Activated CD4-positive, alpha-beta memory T cell treated with anti-CD3 and anti-CD28 coated beads, Interleukin-2, amount 10 ng/mL, durations not matched to agents 7 days and 5 days (primary cell): ENCODE measurements at regions not wholly inside any gene's neighbourhood (a gene's known extent, or its start where the extent isn't known, plus 50 kb on each side); places are given as distances from the start of the nearest gene placed in this dataset.
"Not testable (repeated sequence)": the region's sequence is repeated elsewhere in the genome, so short reads cannot be mapped to it uniquely, and the experiment has no call there.

ENCODE experiments used
- CTCF ChIA-PET: fragments of 350-600 bp; sonication (Branson Sonifier 250); formaldehyde crosslinking; loops from one replicate; lab custom pipeline; 2021; ENCODE audit warnings: antibody characterized with exemption, inconsistent platforms; lab: Charles Lee
- POLR2A ChIA-PET: fragments of 350-600 bp; sonication (Branson Sonifier 250); formaldehyde crosslinking; loops from one replicate; lab custom pipeline; 2021; ENCODE audit warnings: antibody characterized with exemption; lab: Charles Lee
- DNase-seq: peaks from one replicate; pipeline ENCODE4 v3.0.0-alpha.2; 2020
- H3K27ac Mint-ChIP-seq: one replicate; pipeline ENCODE4 v1.8.0; 2021; ENCODE audit warnings: mild to moderate bottlenecking, mixed read lengths
- H3K27me3 Mint-ChIP-seq: one replicate; pipeline ENCODE4 v1.8.0; 2021; ENCODE audit warnings: mixed read lengths
- H3K36me3 Mint-ChIP-seq: one replicate; pipeline ENCODE4 v1.8.0; 2021; ENCODE audit warnings: low read depth, mixed read lengths
- H3K4me1 Mint-ChIP-seq: one replicate; pipeline ENCODE4 v1.8.0; 2021; ENCODE audit warnings: mixed read lengths
- H3K4me3 Mint-ChIP-seq: one replicate; pipeline ENCODE4 v1.8.0; 2021; ENCODE audit warnings: mild to moderate bottlenecking, mixed read lengths
- H3K9me3 Mint-ChIP-seq: one replicate; pipeline ENCODE4 v1.8.0; 2021; ENCODE audit warnings: mixed read lengths

DNA sequence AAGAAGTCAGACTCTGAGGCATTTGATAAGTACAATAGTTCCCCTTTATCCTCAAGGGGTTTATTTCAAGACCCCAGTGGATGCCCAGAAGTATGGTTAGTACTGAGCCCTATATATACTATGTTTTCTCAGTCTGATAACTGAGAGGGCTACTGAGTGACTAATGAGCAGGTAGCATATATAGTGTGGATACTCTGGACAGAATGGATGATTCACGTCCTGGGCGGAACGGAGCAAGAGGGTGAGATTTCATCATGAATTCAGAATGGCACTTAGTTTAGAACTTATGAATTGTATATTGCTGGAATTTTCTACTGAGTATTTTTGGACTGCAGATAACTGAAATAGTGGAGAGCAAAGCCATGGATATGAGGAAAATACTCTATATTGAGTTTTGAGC, 457.6 kb downstream of the PLK2 start:
- H3K4me3 Mint-ChIP-seq = no peak overlapping the region
- no peak for DNase-seq
- H3K4me1 Mint-ChIP-seq = no peaks in the 10 kb centered on the region
- H3K9me3 Mint-ChIP-seq = no peaks in the 10 kb centered on the region
- H3K27ac Mint-ChIP-seq = no peak overlapping the region
- CTCF ChIA-PET = no interaction called here
- POLR2A ChIA-PET = no interaction called here
- no peaks in the 10 kb centered on the region for H3K27me3 Mint-ChIP-seq
- H3K36me3 Mint-ChIP-seq = no peaks in the 10 kb centered on the region

DNA sequence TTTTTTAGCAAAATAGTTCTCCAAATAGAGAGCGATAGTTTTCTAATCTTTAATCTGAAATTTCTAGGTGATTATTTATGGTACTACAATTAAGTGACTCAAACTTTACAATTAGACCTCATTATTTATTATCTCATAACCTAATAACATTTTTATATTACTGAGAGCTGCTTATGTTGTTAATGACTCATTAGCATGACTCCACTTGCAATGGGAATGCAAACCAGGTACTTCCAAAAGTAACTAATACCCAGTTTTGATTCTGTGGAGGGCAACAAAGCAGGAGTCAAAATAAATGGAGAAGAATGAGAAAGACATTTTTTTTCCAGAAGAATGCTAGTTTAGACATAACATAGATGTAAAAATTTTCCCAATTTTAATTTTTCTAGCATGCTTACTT, 466.0 kb downstream of the PLK2 start:
- ChIA-PET POLR2A (no interaction called here), CTCF (no interaction called here)
- Mint-ChIP-seq H3K27ac (no peak overlapping the region), H3K4me3 (no peak overlapping the region), H3K9me3 (no peaks in the 10 kb centered on the region), H3K36me3 (no peaks in the 10 kb centered on the region), H3K27me3 (no peaks in the 10 kb centered on the region), H3K4me1 (no peaks in the 10 kb centered on the region)
- no peak for DNase-seq

DNA sequence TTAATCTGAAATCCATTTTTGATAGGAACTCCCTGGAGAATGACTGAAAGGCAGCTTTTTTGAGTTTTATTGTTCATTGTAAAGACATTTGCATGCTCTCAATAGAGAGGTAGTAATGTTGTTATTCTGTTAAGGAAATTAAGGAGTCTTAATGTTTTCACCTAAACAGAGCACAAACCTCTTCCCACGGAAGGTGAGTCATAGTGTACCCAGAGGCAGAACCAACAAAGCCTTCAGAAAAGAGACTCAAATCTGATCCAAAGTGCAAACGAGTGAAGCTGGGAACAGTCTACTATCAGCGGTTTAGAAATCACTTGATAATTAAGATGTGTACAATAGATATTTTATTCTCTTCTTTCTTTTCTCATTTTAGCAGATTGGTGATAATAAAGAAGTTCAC, 470.5 kb downstream of the PLK2 start:
- ChIA-PET POLR2A (no interaction called here), CTCF (no interaction called here)
- Mint-ChIP-seq H3K27me3 (no peaks in the 10 kb centered on the region), H3K27ac (no peak overlapping the region), H3K36me3 (no peaks in the 10 kb centered on the region), H3K4me3 (no peak overlapping the region), H3K9me3 (no peaks in the 10 kb centered on the region), H3K4me1 (no peaks in the 10 kb centered on the region)
- DNase-seq = no peak

DNA sequence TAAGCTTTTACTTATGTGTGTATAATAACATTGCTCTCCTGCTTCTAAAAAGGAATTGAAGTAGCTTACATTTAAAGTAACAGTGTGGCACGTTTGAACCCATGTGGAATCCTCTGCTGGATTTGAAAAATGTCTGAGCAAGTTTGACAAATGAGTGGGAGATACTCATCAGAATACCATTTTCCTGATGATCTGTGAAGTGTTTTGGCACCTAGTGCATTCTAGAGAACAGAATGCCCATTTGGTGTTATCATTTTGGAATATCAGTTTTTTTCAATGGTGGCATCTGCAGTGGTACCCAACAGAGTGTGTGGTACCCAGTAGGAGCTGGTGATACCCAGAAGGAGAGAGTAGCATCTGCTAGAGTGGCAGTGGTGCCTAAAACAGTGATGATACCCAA, 471.1 kb downstream of the PLK2 start:
- Mint-ChIP-seq H3K9me3 (no peaks in the 10 kb centered on the region), H3K36me3 (no peaks in the 10 kb centered on the region), H3K4me3 (no peak overlapping the region), H3K4me1 (no peaks in the 10 kb centered on the region), H3K27ac (no peak overlapping the region), H3K27me3 (no peaks in the 10 kb centered on the region)
- ChIA-PET CTCF (no interaction called here), POLR2A (no interaction called here)
- no peak for DNase-seq

DNA sequence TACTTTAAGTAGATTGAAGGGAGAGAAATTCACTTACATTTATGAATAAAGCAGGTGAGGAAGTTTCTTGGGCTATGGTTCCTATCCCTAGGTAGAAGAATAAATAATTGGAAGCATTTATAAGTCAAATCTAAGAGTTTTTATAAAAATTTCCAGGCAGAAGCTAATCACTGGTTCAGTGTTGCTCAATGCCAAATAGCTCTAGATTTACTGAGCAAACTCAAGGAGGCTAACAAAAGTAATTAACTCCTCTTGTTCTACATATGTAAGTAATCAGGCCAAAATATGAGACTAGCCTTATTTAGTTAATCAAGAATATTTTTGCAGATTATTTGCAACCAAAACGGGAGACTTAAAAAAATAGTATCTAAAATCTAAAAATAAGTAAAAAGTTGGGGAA, 472.3 kb downstream of the PLK2 start:
- no peak for DNase-seq
- H3K9me3 Mint-ChIP-seq = no peaks in the 10 kb centered on the region
- ChIA-PET CTCF (no interaction called here), POLR2A (no interaction called here)
- no peaks in the 10 kb centered on the region for H3K27me3 Mint-ChIP-seq
- no peaks in the 10 kb centered on the region for H3K36me3 Mint-ChIP-seq
- H3K4me3 Mint-ChIP-seq = no peak overlapping the region
- H3K4me1 Mint-ChIP-seq = no peaks in the 10 kb centered on the region
- H3K27ac Mint-ChIP-seq = no peak overlapping the region

DNA sequence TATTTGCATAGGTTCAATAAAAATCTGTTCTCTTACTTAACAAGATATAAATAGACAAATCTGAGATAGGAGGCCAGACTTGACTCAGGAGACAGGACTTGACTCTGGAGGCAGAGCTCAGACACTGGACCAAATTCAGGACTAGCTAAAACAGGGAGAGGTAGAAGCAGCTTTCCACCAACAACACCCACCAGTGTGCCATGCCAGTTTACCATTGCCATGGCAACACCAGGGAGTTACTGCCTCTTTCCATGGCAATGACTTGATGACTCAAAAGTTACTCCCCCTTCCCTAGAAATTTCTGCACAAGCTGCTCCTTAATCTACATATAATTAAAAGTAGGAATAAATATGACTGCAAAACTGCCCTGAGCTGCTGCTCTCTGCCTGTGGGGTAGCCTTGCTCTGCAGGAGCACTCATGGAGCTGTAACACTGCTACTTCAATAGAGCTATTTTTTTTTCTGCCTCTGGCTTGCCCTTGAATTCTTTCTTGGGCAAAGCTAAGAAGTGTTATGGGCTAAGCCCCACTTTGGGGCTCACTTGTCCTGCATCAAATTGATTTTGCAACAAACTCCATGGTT, 473.0 kb downstream of the PLK2 start:
- Mint-ChIP-seq H3K4me3 (no peak overlapping the region), H3K9me3 (no peaks in the 10 kb centered on the region), H3K4me1 (no peaks in the 10 kb centered on the region), H3K36me3 (no peaks in the 10 kb centered on the region), H3K27ac (no peak overlapping the region), H3K27me3 (no peaks in the 10 kb centered on the region)
- no peak for DNase-seq
- ChIA-PET POLR2A (no interaction called here), CTCF (no interaction called here)

DNA sequence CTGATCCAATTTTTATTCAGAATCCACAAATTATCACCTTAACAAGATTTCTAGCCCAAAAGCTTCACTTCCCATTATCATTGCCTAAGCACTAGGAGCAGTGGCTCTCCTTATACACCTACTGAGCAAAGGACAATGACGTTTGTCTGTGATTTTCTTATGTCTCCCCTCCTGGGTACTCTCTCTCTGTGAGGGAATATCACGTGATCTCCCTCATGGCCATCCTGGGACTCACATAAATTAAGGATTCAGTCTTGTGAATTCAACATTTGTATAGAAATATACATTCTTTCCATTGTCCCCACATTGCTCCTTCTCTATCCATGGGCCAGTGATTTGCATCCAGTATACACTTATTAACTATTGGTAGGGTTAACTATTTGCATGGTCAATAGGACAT, 476.5 kb downstream of the PLK2 start:
- H3K4me1 Mint-ChIP-seq = no peaks in the 10 kb centered on the region
- H3K9me3 Mint-ChIP-seq = no peaks in the 10 kb centered on the region
- no peaks in the 10 kb centered on the region for H3K36me3 Mint-ChIP-seq
- no peaks in the 10 kb centered on the region for H3K27me3 Mint-ChIP-seq
- no peak overlapping the region for H3K4me3 Mint-ChIP-seq
- no peak for DNase-seq
- POLR2A ChIA-PET = no interaction called here
- no peak overlapping the region for H3K27ac Mint-ChIP-seq
- CTCF ChIA-PET = no interaction called here

DNA sequence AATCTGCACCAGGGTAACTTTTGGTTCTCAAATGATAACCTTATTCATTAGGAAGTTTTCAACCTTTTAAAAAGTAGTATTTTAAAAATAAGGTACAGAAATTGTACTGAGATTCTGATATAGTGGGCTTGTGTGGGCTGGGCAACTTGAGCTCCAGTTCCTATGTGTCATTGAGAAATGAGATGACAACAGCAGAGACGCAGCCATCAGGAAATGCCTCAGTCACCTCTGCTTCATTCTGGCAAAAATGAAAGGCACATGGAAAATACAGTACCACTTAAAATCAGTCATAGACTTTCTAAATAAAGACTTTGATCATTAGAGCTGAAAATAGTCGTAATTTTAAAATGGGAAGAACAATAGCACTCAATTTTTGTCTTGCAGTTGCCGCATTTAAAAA, 480.2 kb downstream of the PLK2 start:
- POLR2A ChIA-PET = no interaction called here
- no peak for DNase-seq
- no peaks in the 10 kb centered on the region for H3K36me3 Mint-ChIP-seq
- H3K9me3 Mint-ChIP-seq = no peaks in the 10 kb centered on the region
- H3K27me3 Mint-ChIP-seq = no peaks in the 10 kb centered on the region
- no peaks in the 10 kb centered on the region for H3K4me1 Mint-ChIP-seq
- CTCF ChIA-PET = no interaction called here
- no peak overlapping the region for H3K27ac Mint-ChIP-seq
- no peak overlapping the region for H3K4me3 Mint-ChIP-seq

DNA sequence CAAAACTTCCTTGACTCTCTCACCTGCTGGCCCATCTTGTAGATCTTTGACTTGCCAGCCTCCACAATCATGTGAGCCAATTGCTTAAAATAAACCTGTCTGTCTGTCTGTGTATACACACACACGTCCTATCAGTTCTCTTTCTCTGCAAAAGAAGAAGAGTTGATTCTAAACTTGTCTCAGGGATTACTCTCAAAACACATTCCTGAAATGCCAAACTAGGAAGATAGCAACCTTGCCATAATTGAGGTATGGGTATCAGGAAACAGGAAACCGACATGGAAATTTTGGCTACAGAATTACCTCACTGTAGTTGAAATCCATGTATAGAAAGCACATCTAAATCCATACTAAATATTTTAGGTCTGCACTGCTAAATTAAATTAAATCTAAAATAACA, 483.4 kb downstream of the PLK2 start:
- Mint-ChIP-seq H3K36me3 (no peaks in the 10 kb centered on the region), H3K4me3 (no peak overlapping the region), H3K27me3 (no peaks in the 10 kb centered on the region), H3K4me1 (no peaks in the 10 kb centered on the region), H3K27ac (no peak overlapping the region), H3K9me3 (no peaks in the 10 kb centered on the region)
- ChIA-PET POLR2A (no interaction called here), CTCF (no interaction called here)
- DNase-seq = no peak

DNA sequence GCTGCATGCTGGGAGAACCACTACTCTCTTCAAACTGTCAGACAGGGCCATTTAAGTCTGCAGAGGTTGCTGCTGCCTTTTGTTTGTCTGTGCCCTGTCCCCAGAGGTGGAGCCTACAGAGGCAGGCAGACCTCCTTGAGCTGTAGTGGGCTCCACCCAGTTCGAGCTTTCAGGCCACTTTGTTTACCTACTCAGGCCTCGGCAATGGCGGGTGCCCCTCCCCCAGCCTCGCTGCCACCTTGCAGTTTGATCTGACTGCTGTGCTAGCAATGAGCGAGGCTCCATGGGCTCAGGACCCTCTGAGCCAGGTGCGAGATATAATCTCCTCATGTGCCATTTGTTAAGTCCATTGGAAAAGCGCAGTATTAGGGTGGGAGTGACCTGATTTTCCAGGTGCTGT, 487.8 kb downstream of the PLK2 start:
- CTCF ChIA-PET, H3K27me3 Mint-ChIP-seq, POLR2A ChIA-PET, H3K9me3 Mint-ChIP-seq, H3K4me1 Mint-ChIP-seq, H3K4me3 Mint-ChIP-seq, H3K36me3 Mint-ChIP-seq, DNase-seq, H3K27ac Mint-ChIP-seq: not testable (repeated sequence)

DNA sequence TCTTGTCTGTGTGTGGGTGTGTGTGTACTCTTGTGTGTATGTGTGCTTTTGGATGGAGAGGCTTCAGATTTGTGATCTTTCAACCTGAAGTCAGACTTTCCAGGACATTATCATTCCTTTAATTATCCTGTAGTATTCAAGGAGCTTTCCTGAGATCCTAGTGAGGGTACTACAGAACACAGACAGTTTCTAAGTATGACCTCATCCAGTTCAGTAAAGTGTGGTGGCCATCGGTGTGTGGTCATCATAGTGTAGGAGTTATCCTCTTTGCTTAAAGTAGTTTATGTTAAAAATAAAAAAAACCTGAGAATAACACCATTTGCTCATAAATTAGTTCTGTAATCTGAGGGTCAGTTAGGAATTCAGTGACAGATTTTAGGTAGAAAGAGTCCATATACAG, 478.0 kb upstream of the ACTBL2 start:
- Mint-ChIP-seq H3K27me3 (peaks cover 4% of the 10 kb centered on the region), H3K4me1 (no peaks in the 10 kb centered on the region), H3K36me3 (no peaks in the 10 kb centered on the region), H3K9me3 (peaks cover 2% of the 10 kb centered on the region), H3K4me3 (no peak overlapping the region), H3K27ac (no peak overlapping the region)
- CTCF ChIA-PET = no interaction called here
- no peak for DNase-seq
- POLR2A ChIA-PET = no interaction called here

DNA sequence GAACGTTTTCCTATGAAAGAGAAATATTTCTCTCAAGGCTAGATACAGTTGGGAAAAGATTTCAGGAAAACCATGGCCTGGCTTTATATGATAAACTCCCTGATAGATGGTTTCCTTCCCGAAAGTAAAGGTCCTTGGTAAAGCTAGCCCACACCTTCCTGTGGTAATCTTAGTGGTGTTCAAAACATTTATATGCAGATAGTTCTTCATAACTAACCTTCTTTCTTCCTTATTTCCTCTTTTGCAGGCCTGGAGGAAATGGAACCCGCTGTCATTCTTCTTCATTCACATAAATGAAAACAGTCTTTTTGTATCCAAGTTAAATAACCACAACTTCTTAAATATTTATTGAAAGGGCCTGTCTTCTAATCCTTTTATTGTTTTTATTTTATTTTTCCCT, 474.0 kb upstream of the ACTBL2 start:
- no peak overlapping the region for H3K27ac Mint-ChIP-seq
- no peak for DNase-seq
- no peaks in the 10 kb centered on the region for H3K4me1 Mint-ChIP-seq
- ChIA-PET POLR2A (no interaction called here), CTCF (no interaction called here)
- no peaks in the 10 kb centered on the region for H3K36me3 Mint-ChIP-seq
- H3K4me3 Mint-ChIP-seq = no peak overlapping the region
- peaks cover 5% of the 10 kb centered on the region for H3K27me3 Mint-ChIP-seq
- H3K9me3 Mint-ChIP-seq = no peaks in the 10 kb centered on the region

DNA sequence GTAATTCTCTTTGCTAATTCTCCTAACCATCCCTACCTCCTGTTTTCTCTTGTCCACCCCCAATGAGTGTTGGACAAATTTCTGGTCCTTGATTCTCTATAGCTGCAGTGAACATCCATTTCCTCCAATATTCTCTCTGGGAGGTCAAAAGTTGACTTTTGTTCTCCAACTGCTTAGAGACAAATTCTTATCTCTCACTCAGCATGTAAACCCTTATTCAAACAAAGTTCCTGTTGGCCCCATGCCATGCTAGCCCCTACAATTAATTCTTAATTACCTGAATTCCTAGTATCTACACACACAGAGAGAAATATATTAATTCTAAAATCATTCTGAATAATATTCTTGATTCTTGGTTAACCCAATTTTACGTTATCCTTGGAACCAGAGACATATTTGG, 472.9 kb upstream of the ACTBL2 start:
- H3K27ac Mint-ChIP-seq = no peak overlapping the region
- POLR2A ChIA-PET = no interaction called here

DNA sequence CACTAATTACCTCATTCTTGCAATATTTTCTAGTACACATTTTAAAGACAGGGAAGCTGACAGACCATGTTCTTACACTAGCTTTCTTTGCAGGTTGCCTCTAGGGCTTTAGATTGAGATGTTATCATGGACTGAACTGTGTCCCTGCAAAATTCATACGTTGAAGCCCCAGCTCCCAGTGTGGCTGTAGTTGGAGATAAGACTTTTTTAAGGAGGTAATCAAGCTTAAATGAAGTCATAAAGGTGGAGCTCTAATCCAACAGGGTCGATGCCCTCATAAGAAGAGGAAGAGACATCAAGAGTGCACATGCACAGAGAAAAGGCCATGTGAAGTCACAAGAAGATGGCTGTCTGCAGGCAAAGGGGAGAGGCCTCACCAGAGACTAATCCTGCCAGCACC, 471.2 kb upstream of the ACTBL2 start:
- DNase-seq = no peak
- Mint-ChIP-seq H3K4me3 (no peak overlapping the region), H3K27me3 (peaks cover 5% of the 10 kb centered on the region), H3K36me3 (no peaks in the 10 kb centered on the region), H3K9me3 (no peaks in the 10 kb centered on the region), H3K27ac (no peak overlapping the region), H3K4me1 (no peaks in the 10 kb centered on the region)
- ChIA-PET POLR2A (no interaction called here), CTCF (no interaction called here)

More for the DNA sequence above, 472.9 kb upstream of the ACTBL2 start:
- DNase-seq = no peak
- no peak overlapping the region for H3K4me3 Mint-ChIP-seq
- CTCF ChIA-PET = no interaction called here
- H3K27me3 Mint-ChIP-seq = peaks cover 5% of the 10 kb centered on the region
- H3K4me1 Mint-ChIP-seq = no peaks in the 10 kb centered on the region
- no peaks in the 10 kb centered on the region for H3K9me3 Mint-ChIP-seq
- H3K36me3 Mint-ChIP-seq = no peaks in the 10 kb centered on the region
